Ovary (tissue), 3 donors: ENCODE measurements at regions not wholly inside any gene's neighbourhood (a gene's known extent, or its start where the extent isn't known, plus 50 kb on each side); places are given as distances from the start of the nearest gene placed in this dataset.
"Not testable (repeated sequence)": the region's sequence is repeated elsewhere in the genome, so short reads cannot be mapped to it uniquely, and the experiment has no call there.

Experiments
- CTCF ChIP-seq, 3 donors: fragments of 450-650 bp in 2 of 3; fragments of 200-600 bp in 1 of 3; IDR thresholded peaks; one replicate each; pipeline versions ENCODE4 v1.5.1 to v1.8.0; 2016 to 2022; ENCODE audit warnings: antibody characterized with exemption in 3 of 3, mild to moderate bottlenecking in 1 of 3
- POLR2A ChIP-seq: fragments of 450-650 bp; IDR thresholded peaks from one replicate; pipeline ENCODE4 v1.6.1; 2017; ENCODE audit warnings: antibody characterized with exemption, mild to moderate bottlenecking, moderate library complexity
- donor health status: DM: no; HTN: no; CAD: no.

- not testable (repeated sequence) for TF ChIP-seq CTCF (IDR thresholded peaks at IDR 0.05); POLR2A
These were observed 60.1 kb upstream of the ENPP6 start for GRCh38 chr4:184277769-184278168.
